Osteoblast (primary cell): ENCODE measurements at regions not wholly inside any gene's neighbourhood (a gene's known extent, or its start where the extent isn't known, plus 50 kb on each side); places are given as distances from the start of the nearest gene placed in this dataset.

ENCODE experiments used
- DNase-seq: peaks from one replicate; pipeline ENCODE4 v3.0.0; 2011; ENCODE audit warnings: low spot score, mixed read lengths; ENCODE audit not compliant: insufficient read length; ENCODE audit errors: missing footprints
- H2AFZ ChIP-seq: 2 replicates; pipeline ENCODE4 v1.6.0; 2011; ENCODE audit warnings: mild to moderate bottlenecking, low read length
- H3K27ac ChIP-seq: 2 replicates; pipeline ENCODE4 v1.5.1; 2011; ENCODE audit warnings: mild to moderate bottlenecking, low read depth, low read length, moderate library complexity
- H3K27me3 ChIP-seq: 2 replicates; pipeline ENCODE4 v1.6.0; 2012; ENCODE audit warnings: mild to moderate bottlenecking, control low read depth, inconsistent platforms, low read length, moderate library complexity; ENCODE audit not compliant: insufficient read depth
- H3K36me3 ChIP-seq: 2 replicates; pipeline ENCODE4 v1.5.1; 2011; ENCODE audit warnings: mild to moderate bottlenecking, low read length, control low read depth, moderate library complexity; ENCODE audit not compliant: insufficient read depth
- H3K4me1 ChIP-seq: 2 replicates; pipeline ENCODE4 v1.5.1; 2011; ENCODE audit warnings: mild to moderate bottlenecking, low read length, control low read depth, moderate library complexity; ENCODE audit not compliant: insufficient read depth
- H3K4me2 ChIP-seq: 2 replicates; pipeline ENCODE4 v1.6.0; 2011; ENCODE audit warnings: mild to moderate bottlenecking, low read length; ENCODE audit not compliant: insufficient read depth
- H3K4me3 ChIP-seq: fragments of 200-600 bp; sonication (generic); 3 replicates; pipeline ENCODE4 v1.5.1; 2012; ENCODE audit warnings: mild to moderate bottlenecking, low read length, inconsistent platforms; ENCODE audit not compliant: insufficient read depth
- H3K79me2 ChIP-seq: 2 replicates; pipeline ENCODE4 v1.6.0; 2012; ENCODE audit warnings: mild to moderate bottlenecking, low read length, control low read depth, inconsistent platforms; ENCODE audit not compliant: insufficient read depth
- H3K9me3 ChIP-seq: 2 replicates; pipeline ENCODE4 v1.5.1; 2011; ENCODE audit warnings: low read depth, low read length, control low read depth
- H4K20me1 ChIP-seq: 2 replicates; pipeline ENCODE4 v1.6.0; 2012; ENCODE audit warnings: mild to moderate bottlenecking, low read length, control low read depth; ENCODE audit not compliant: insufficient read depth
- TF ChIP-seq, protein P1 (sequence below): IDR thresholded peaks from 2 replicates; pipeline ENCODE4 v1.5.1; 2011; ENCODE audit warnings: mild to moderate bottlenecking, low read depth, low read length, moderate library complexity; ENCODE audit errors: extremely low read depth

DNA sequence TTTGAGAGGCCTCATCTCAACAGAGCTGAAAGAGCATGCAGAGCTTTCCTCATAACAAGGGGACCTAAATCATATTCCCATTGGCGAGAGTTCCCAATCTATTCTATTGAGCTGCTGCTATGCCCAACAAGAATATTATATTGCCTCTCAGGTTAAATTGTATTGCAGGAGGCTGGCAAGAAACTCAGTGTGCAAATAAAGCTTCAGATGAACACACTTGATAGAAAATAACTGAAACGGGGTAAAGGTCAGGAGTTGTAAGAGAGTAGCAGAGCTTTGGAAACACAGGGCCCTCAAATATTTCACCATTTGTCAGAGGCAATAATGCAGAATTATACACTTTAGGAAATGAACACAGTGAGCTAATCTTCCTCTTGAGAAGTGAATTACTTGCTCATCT lies 364.3 kb upstream of the SPTLC3 start:
- no peaks in the 10 kb centered on the region for H4K20me1 ChIP-seq
- H3K27ac ChIP-seq, result no peak overlapping the region
- no peaks in the 10 kb centered on the region for H3K4me1 ChIP-seq
- TF ChIP-seq, protein P1, sequence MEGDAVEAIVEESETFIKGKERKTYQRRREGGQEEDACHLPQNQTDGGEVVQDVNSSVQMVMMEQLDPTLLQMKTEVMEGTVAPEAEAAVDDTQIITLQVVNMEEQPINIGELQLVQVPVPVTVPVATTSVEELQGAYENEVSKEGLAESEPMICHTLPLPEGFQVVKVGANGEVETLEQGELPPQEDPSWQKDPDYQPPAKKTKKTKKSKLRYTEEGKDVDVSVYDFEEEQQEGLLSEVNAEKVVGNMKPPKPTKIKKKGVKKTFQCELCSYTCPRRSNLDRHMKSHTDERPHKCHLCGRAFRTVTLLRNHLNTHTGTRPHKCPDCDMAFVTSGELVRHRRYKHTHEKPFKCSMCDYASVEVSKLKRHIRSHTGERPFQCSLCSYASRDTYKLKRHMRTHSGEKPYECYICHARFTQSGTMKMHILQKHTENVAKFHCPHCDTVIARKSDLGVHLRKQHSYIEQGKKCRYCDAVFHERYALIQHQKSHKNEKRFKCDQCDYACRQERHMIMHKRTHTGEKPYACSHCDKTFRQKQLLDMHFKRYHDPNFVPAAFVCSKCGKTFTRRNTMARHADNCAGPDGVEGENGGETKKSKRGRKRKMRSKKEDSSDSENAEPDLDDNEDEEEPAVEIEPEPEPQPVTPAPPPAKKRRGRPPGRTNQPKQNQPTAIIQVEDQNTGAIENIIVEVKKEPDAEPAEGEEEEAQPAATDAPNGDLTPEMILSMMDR, result no peak
- H2AFZ ChIP-seq, result no peak overlapping the region
- H3K27me3 ChIP-seq, result no peaks in the 10 kb centered on the region
- H3K79me2 ChIP-seq, result no peaks in the 10 kb centered on the region
- H3K4me3 ChIP-seq, result no peak overlapping the region
- DNase-seq, result no peak
- H3K4me2 ChIP-seq, result no peak overlapping the region
- no peaks in the 10 kb centered on the region for H3K9me3 ChIP-seq
- H3K36me3 ChIP-seq, result no peaks in the 10 kb centered on the region

- H3K27ac ChIP-seq, result no peak overlapping the region
- TF ChIP-seq, protein P1, result no peak
- no peak overlapping the region for H3K4me3 ChIP-seq
- no peaks in the 10 kb centered on the region for H3K4me1 ChIP-seq
- no peak overlapping the region for H3K4me2 ChIP-seq
- H4K20me1 ChIP-seq, result no peaks in the 10 kb centered on the region
- H3K79me2 ChIP-seq, result no peaks in the 10 kb centered on the region
- H3K9me3 ChIP-seq, result no peaks in the 10 kb centered on the region
- no peak for DNase-seq
- H3K27me3 ChIP-seq, result no peaks in the 10 kb centered on the region
- H3K36me3 ChIP-seq, result no peaks in the 10 kb centered on the region
- no peak overlapping the region for H2AFZ ChIP-seq
Observed at GRCh38 chr20:12649234-12649633, 359.5 kb upstream of the SPTLC3 start.

GRCh38 chr20:12653642-12654041 lies 355.1 kb upstream of the SPTLC3 start:
- H2AFZ ChIP-seq, result no peak overlapping the region
- no peak for DNase-seq
- TF ChIP-seq, protein P1, result no peak

DNA sequence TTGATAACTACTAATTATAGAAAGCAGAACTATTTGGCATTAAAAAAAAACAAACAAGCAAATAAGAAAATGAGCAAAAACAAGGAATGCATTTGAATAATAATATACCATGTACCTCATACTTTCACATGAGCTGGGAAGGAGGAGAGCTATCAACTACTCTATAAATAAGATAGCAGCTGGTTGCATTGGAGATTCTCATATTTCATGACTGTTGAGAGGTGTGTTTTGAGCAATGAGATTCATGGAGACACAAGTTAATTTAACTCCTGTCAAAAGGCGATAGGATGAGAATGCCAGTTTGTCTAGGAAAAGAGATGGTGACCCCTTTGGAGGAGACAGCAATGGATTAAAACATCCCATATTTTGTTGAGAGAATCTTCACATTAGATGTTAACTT lies 348.8 kb upstream of the SPTLC3 start:
- no peak overlapping the region for H3K27ac ChIP-seq
- TF ChIP-seq, protein P1, result no peak
- no peak overlapping the region for H3K4me3 ChIP-seq
- DNase-seq, result no peak
- H4K20me1 ChIP-seq, result no peaks in the 10 kb centered on the region
- no peaks in the 10 kb centered on the region for H3K36me3 ChIP-seq
- H3K4me1 ChIP-seq, result no peaks in the 10 kb centered on the region
- H3K4me2 ChIP-seq, result no peak overlapping the region
- no peaks in the 10 kb centered on the region for H3K27me3 ChIP-seq
- H3K79me2 ChIP-seq, result no peaks in the 10 kb centered on the region
- H2AFZ ChIP-seq, result no peak overlapping the region
- H3K9me3 ChIP-seq, result peaks cover 2% of the 10 kb centered on the region

More at GRCh38 chr20:12653642-12654041, 355.1 kb upstream of the SPTLC3 start:
- Histone ChIP-seq H3K4me3 (no peak overlapping the region), H3K9me3 (no peaks in the 10 kb centered on the region), H3K27ac (no peak overlapping the region), H3K36me3 (no peaks in the 10 kb centered on the region), H4K20me1 (no peaks in the 10 kb centered on the region), H3K79me2 (no peaks in the 10 kb centered on the region), H3K27me3 (no peaks in the 10 kb centered on the region), H3K4me1 (no peaks in the 10 kb centered on the region), H3K4me2 (no peak overlapping the region)
